Body of pancreas (tissue), 4 donors: ENCODE measurements at regions not wholly inside any gene's neighbourhood (a gene's known extent, or its start where the extent isn't known, plus 50 kb on each side); places are given as distances from the start of the nearest gene placed in this dataset.

ENCODE experiments used
- CTCF ChIP-seq, 7 experiments: fragments of 450-650 bp in 4 of 7; fragments of 200-600 bp in 3 of 7; sonication (generic) in 3 of 7; IDR thresholded peaks; one replicate each; pipeline ENCODE4 v1.5.1; 2016 to 2019; ENCODE audit warnings: antibody characterized with exemption in 7 of 7
- POLR2A ChIP-seq, 3 donors: fragments of 450-650 bp; IDR thresholded peaks; one replicate each; pipeline ENCODE4 v1.6.1; 2016; ENCODE audit warnings: antibody characterized with exemption in 3 of 3, mild to moderate bottlenecking in 2 of 3

DNA sequence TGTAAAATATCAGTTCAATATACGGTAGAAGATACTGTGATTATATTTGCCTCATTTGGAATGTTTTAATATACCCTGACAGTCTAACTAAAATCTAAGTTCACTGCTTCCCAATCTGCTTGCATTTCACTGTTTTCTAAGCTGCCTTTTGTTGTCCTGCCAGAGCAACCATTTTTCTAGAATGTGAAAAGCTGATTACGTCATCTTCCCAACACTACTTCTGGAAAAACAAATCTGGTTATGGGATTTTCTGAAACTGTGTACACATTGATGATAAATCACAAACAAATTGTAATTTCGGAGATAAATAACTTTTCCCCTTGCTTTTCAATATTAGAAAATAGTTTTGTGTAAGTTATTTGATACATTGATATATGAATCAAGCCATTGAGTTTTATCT, 1529.0 kb downstream of the CDH11 start:
- no peak for TF ChIP-seq CTCF (IDR thresholded peaks at IDR 0.05)
- no peak for TF ChIP-seq POLR2A (IDR thresholded peaks at IDR 0.05)
